Keratinocyte (primary cell): ENCODE measurements at regions not wholly inside any gene's neighbourhood (a gene's known extent, or its start where the extent isn't known, plus 50 kb on each side); places are given as distances from the start of the nearest gene placed in this dataset.

Experiments
- DNase-seq: peaks from one replicate; pipeline ENCODE4 v3.0.0-alpha.2; 2011; ENCODE audit warnings: low read depth, missing footprints, low spot score
- FAIRE-seq: peaks from 2 replicates; lab custom pipeline; 2011; peaks lifted over from hg19 to GRCh38; lab: Jason Lieb, UNC
- H2AFZ ChIP-seq: 2 replicates; pipeline ENCODE4 v1.6.0; 2012; ENCODE audit warnings: low read length, control low read depth, inconsistent platforms; ENCODE audit not compliant: control insufficient read depth
- H3K27ac ChIP-seq: 2 replicates; pipeline ENCODE4 v1.5.1; 2011; ENCODE audit warnings: low read length; ENCODE audit not compliant: control insufficient read depth, insufficient read depth
- H3K27me3 ChIP-seq: 3 replicates; pipeline ENCODE4 v1.6.0; 2011; ENCODE audit warnings: low read length; ENCODE audit not compliant: control insufficient read depth, insufficient read depth; ENCODE audit errors: extremely low read depth
- H3K36me3 ChIP-seq, 2 experiments: 2 replicates in 1 of 2; 3 replicates in 1 of 2; pipeline ENCODE4 v1.5.1; 2011; ENCODE audit warnings: low read length in 2 of 2, mild to moderate bottlenecking in 1 of 2; ENCODE audit not compliant: control insufficient read depth in 2 of 2, insufficient read depth in 2 of 2; ENCODE audit errors: extremely low read depth in 1 of 2
- H3K4me1 ChIP-seq: 3 replicates; pipeline ENCODE4 v1.5.1; 2011; ENCODE audit warnings: low read length; ENCODE audit not compliant: control insufficient read depth, insufficient read depth; ENCODE audit errors: extremely low read depth
- H3K4me2 ChIP-seq: 3 replicates; pipeline ENCODE4 v1.6.0; 2011; ENCODE audit warnings: low read depth, low read length; ENCODE audit not compliant: control insufficient read depth, insufficient read depth; ENCODE audit errors: extremely low read depth
- H3K4me3 ChIP-seq, 3 experiments: fragments of 200-600 bp in 1 of 3; sonication (generic) in 1 of 3; 2 replicates in 2 of 3; 3 replicates in 1 of 3; pipeline ENCODE4 v1.5.1; 2011 to 2016; ENCODE audit warnings: low read length in 3 of 3, mild to moderate bottlenecking in 3 of 3, control low read depth in 2 of 3, inconsistent platforms in 1 of 3, low read depth in 1 of 3, mixed read lengths in 1 of 3, mixed run types in 1 of 3, moderate library complexity in 1 of 3; ENCODE audit not compliant: control insufficient read depth in 2 of 3, insufficient read depth in 2 of 3; ENCODE audit errors: extremely low read depth in 1 of 3
- H3K79me2 ChIP-seq: 2 replicates; pipeline ENCODE4 v1.6.0; 2012; ENCODE audit warnings: low read length; ENCODE audit not compliant: control insufficient read depth, insufficient read depth
- H3K9ac ChIP-seq: 3 replicates; pipeline ENCODE4 v1.6.0; 2011; ENCODE audit warnings: low read length; ENCODE audit not compliant: control insufficient read depth, insufficient read depth; ENCODE audit errors: extremely low read depth
- H3K9me1 ChIP-seq: 3 replicates; pipeline ENCODE4 v1.6.0; 2011; ENCODE audit warnings: low read length; ENCODE audit not compliant: control insufficient read depth, insufficient read depth; ENCODE audit errors: extremely low read depth
- H3K9me3 ChIP-seq: 2 replicates; pipeline ENCODE4 v1.5.1; 2012; ENCODE audit warnings: low read depth, low read length; ENCODE audit not compliant: control insufficient read depth
- H4K20me1 ChIP-seq: 3 replicates; pipeline ENCODE4 v1.6.0; 2011; ENCODE audit warnings: low read length; ENCODE audit not compliant: control insufficient read depth, insufficient read depth; ENCODE audit errors: extremely low read depth
- EZH2 ChIP-seq: IDR thresholded peaks from one replicate; pipeline ENCODE4 v1.6.1; 2012; ENCODE audit warnings: inconsistent platforms, mild to moderate bottlenecking, low read length, moderate library complexity
- dilution Hi-C: fragments of 300-500 bp; cut with MboI; formaldehyde crosslinking; loops from one replicate; pipeline ENCODE4 v1.7.0; 2020; ENCODE audit warnings: low sequenced_read_pairs; ENCODE audit not compliant: extremely low pct_ligation_motif_present
- TF ChIP-seq, protein P1 (sequence below), 3 experiments: IDR thresholded peaks in 1 of 3; conservative IDR thresholded peaks in 1 of 3; optimal IDR thresholded peaks in 1 of 3; 2 replicates in 2 of 3; 3 replicates in 1 of 3; pipeline versions ENCODE3 to v1.5.1; 2011; ENCODE audit warnings: low read length in 3 of 3, mild to moderate bottlenecking in 3 of 3, moderate library complexity in 2 of 3, control low read depth in 1 of 3, inconsistent platforms in 1 of 3; ENCODE audit not compliant: insufficient read depth in 2 of 3; ENCODE audit errors: extremely low read depth in 1 of 3

DNA sequence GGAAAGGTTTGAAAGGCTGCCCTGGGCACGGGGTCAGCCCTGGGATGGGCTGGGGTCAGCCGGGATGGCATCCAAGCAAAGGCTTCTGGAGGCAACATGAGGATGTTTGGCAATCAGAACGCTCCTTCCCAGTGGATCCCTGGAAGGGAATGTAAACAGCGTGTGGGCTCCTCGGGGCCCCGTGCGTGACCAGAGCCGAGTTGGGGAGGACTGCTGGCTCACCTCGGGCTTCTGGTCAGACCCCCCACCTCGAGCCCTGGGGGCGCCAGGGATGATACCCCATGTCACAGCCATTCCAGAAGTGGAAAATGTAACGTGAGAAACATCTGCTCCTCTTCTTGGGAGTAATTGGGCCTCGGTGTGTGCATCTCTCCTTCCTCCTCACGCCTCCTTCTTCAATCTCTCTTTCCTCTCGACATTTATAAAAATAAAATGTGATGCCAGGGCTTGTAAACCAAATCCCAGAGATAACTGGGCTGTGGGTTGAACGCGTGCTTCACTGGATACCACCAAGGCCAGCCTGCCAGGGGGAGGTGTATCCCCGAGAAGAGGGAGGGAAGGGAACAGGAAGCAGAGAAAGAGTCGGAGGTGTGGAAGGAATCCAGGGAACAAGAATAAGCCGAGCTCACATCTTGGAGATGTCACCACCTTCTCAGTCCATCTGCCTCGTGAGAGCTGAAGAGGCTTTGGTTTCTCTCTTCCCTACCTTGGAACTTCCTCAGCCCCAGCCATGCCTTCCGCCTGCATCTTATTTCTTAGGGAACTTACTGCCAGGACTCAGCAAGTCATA lies 144.8 kb downstream of the NUAK1 start:
- dilution Hi-C loops = no loop called here
- Histone ChIP-seq H2AFZ (no peak overlapping the region), H3K9ac (no peak overlapping the region), H3K79me2 (no peaks in the 10 kb centered on the region), H3K36me3 (no peaks in the 10 kb centered on the region), H3K27me3 (no peaks in the 10 kb centered on the region), H4K20me1 (no peaks in the 10 kb centered on the region), H3K4me3 (no peak overlapping the region), H3K9me3 (no peaks in the 10 kb centered on the region), H3K9me1 (no peaks in the 10 kb centered on the region), H3K4me1 (no peaks in the 10 kb centered on the region), H3K27ac (no peak overlapping the region), H3K4me2 (no peak overlapping the region)
- FAIRE-seq (no peak), DNase-seq (no peak)
- no peak for TF ChIP-seq EZH2
- TF ChIP-seq, protein P1, sequence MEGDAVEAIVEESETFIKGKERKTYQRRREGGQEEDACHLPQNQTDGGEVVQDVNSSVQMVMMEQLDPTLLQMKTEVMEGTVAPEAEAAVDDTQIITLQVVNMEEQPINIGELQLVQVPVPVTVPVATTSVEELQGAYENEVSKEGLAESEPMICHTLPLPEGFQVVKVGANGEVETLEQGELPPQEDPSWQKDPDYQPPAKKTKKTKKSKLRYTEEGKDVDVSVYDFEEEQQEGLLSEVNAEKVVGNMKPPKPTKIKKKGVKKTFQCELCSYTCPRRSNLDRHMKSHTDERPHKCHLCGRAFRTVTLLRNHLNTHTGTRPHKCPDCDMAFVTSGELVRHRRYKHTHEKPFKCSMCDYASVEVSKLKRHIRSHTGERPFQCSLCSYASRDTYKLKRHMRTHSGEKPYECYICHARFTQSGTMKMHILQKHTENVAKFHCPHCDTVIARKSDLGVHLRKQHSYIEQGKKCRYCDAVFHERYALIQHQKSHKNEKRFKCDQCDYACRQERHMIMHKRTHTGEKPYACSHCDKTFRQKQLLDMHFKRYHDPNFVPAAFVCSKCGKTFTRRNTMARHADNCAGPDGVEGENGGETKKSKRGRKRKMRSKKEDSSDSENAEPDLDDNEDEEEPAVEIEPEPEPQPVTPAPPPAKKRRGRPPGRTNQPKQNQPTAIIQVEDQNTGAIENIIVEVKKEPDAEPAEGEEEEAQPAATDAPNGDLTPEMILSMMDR (optimal IDR thresholded peaks at IDR 0.05 in 1 of 3, IDR thresholded peaks at IDR 0.05 in 1 of 3, conservative IDR thresholded peaks at IDR 0.05 in 1 of 3; ENCODE audit: extremely low read depth in 1 of 3, insufficient read depth in 2 of 3, low read length in 3 of 3) = no peak

DNA sequence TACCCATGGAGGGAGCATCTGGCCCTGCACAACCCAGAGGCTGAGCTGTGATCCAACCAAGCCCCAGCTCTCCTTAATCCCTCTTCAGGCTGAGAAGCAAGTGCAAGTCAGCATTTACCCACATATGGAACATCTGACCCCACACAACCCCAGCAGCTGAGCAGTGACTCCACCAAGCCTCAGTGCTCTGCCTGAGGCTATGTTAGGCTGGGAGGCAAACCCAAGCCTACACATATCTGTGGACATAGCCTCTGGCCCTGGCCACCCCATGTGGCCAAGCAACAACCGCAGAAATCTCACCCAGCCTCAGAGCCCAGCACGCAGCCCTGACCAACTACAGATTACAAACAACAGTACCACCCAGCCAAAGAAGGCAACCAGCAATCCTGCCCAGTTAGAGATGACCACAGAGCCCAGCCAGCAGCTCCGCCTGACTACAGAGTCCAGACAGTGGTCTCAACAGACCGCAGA lies 142.8 kb downstream of the NUAK1 start:
- Histone ChIP-seq H3K79me2 (no peaks in the 10 kb centered on the region), H3K27me3 (no peaks in the 10 kb centered on the region), H3K36me3 (no peaks in the 10 kb centered on the region), H3K4me2 (no peak overlapping the region), H3K9ac (no peak overlapping the region), H3K27ac (no peak overlapping the region), H3K4me3 (no peak overlapping the region), H3K9me1 (no peaks in the 10 kb centered on the region), H2AFZ (no peak overlapping the region), H3K9me3 (no peaks in the 10 kb centered on the region), H4K20me1 (no peaks in the 10 kb centered on the region), H3K4me1 (peaks cover 7% of the 10 kb centered on the region)
- no peak for DNase-seq
- no peak for FAIRE-seq
- dilution Hi-C loops = no loop called here
- TF ChIP-seq EZH2 = no peak
- TF ChIP-seq, protein P1 (optimal IDR thresholded peaks at IDR 0.05 in 1 of 3, IDR thresholded peaks at IDR 0.05 in 1 of 3, conservative IDR thresholded peaks at IDR 0.05 in 1 of 3; ENCODE audit: extremely low read depth in 1 of 3, insufficient read depth in 2 of 3, low read length in 3 of 3) = no peak
